ENCODE measurements at regions not wholly inside any gene's neighbourhood (a gene's known extent, or its start where the extent isn't known, plus 50 kb on each side); places are given as distances from the start of the nearest gene placed in this dataset.
"Not testable (repeated sequence)": the region's sequence is repeated elsewhere in the genome, so short reads cannot be mapped to it uniquely, and the experiment has no call there.

- Histone ChIP-seq H3K4me3 (replicated peaks; ENCODE audit: insufficient read depth, low read length) (no peak overlapping the region), H3K27ac (replicated peaks) (no peak overlapping the region), H3K27me3 (ENCODE audit: insufficient read depth, poor library complexity, severe bottlenecking) (no peaks in the 10 kb centered on the region)
- no peak for DNase-seq (ENCODE audit: low read depth in 1 of 2, low spot score in 1 of 2)
- TF ChIP-seq POLR2AphosphoS5 (IDR thresholded peaks at IDR 0.05; ENCODE audit: low read depth) (no peak), GABPA (IDR thresholded peaks at IDR 0.05; ENCODE audit: low read depth) (no peak), CTCF (IDR thresholded peaks at IDR 0.05; ENCODE audit: insufficient read depth, low read length) (no peak), REST (IDR thresholded peaks at IDR 0.05; ENCODE audit: insufficient replicate concordance, low read depth) (no peak), SPI1 (IDR thresholded peaks at IDR 0.05; ENCODE audit: borderline replicate concordance, low read depth) (no peak)
Measured at GRCh38 chr15:22224241-22224671, 143.9 kb downstream of the OR4M2 start.

GRCh38 chr15:22224961-22225360 lies 144.6 kb downstream of the OR4M2 start:
- not testable (repeated sequence) for H3K4me3 ChIP-seq (replicated peaks; ENCODE audit: insufficient read depth, low read length); DNase-seq (ENCODE audit: low read depth in 1 of 2, low spot score in 1 of 2); H3K27ac ChIP-seq (replicated peaks); H3K27me3 ChIP-seq (ENCODE audit: insufficient read depth, poor library complexity, severe bottlenecking)

- TF ChIP-seq REST (IDR thresholded peaks at IDR 0.05; ENCODE audit: insufficient replicate concordance, low read depth): no peak
- TF ChIP-seq CTCF (IDR thresholded peaks at IDR 0.05; ENCODE audit: insufficient read depth, low read length): no peak
- TF ChIP-seq GABPA (IDR thresholded peaks at IDR 0.05; ENCODE audit: low read depth): no peak
- TF ChIP-seq POLR2AphosphoS5 (IDR thresholded peaks at IDR 0.05; ENCODE audit: low read depth): no peak
- TF ChIP-seq SPI1 (IDR thresholded peaks at IDR 0.05; ENCODE audit: borderline replicate concordance, low read depth): no peak
- no peaks in the 10 kb centered on the region for H3K27me3 ChIP-seq (ENCODE audit: insufficient read depth, poor library complexity, severe bottlenecking)
- H3K4me3 ChIP-seq (replicated peaks; ENCODE audit: insufficient read depth, low read length): no peak overlapping the region
Measured at GRCh38 chr15:22226034-22226790, 145.9 kb downstream of the OR4M2 start.

GRCh38 chr15:22227411-22228100 lies 147.2 kb downstream of the OR4M2 start:
- Histone ChIP-seq H3K4me3 (replicated peaks; ENCODE audit: insufficient read depth, low read length) (no peak overlapping the region), H3K27me3 (ENCODE audit: insufficient read depth, poor library complexity, severe bottlenecking) (no peaks in the 10 kb centered on the region), H3K27ac (replicated peaks) (no peak overlapping the region)
- DNase-seq (ENCODE audit: low read depth in 1 of 2, low spot score in 1 of 2): no peak
- TF ChIP-seq POLR2AphosphoS5 (IDR thresholded peaks at IDR 0.05; ENCODE audit: low read depth): no peak
- TF ChIP-seq GABPA (IDR thresholded peaks at IDR 0.05; ENCODE audit: low read depth): no peak
- TF ChIP-seq REST (IDR thresholded peaks at IDR 0.05; ENCODE audit: insufficient replicate concordance, low read depth): no peak
- no peak for TF ChIP-seq CTCF (IDR thresholded peaks at IDR 0.05; ENCODE audit: insufficient read depth, low read length)
- no peak for TF ChIP-seq SPI1 (IDR thresholded peaks at IDR 0.05; ENCODE audit: borderline replicate concordance, low read depth)

More at GRCh38 chr15:22226034-22226790, 145.9 kb downstream of the OR4M2 start:
- H3K27ac ChIP-seq (replicated peaks): no peak overlapping the region
- no peak for DNase-seq (ENCODE audit: low read depth in 1 of 2, low spot score in 1 of 2)
